ENCODE measurements at regions not wholly inside any gene's neighbourhood (a gene's known extent, or its start where the extent isn't known, plus 50 kb on each side); places are given as distances from the start of the nearest gene placed in this dataset.

GRCh38 chr2:221051162-221051561 lies 520.9 kb downstream of the EPHA4 start:
- no peak for TF ChIP-seq CTCF (IDR thresholded peaks at IDR 0.05; ENCODE audit: low read depth, low read length, missing control alignments)
- in situ Hi-C loops (cut with HindIII; ENCODE audit: low pct_ligation_motif_present, low sequenced_read_pairs) = no loop called here
- Histone ChIP-seq H3K27ac (no peak overlapping the region), H3K27me3 (replicated peaks) (no peaks in the 10 kb centered on the region), H3K36me3 (replicated peaks) (no peaks in the 10 kb centered on the region), H3K4me3 (ENCODE audit: low read depth, low read length) (no peak overlapping the region)
- DNase-seq = no peak

- no peak for TF ChIP-seq CTCF (IDR thresholded peaks at IDR 0.05; ENCODE audit: low read depth, low read length, missing control alignments)
- Histone ChIP-seq H3K27me3 (replicated peaks) (no peaks in the 10 kb centered on the region), H3K36me3 (replicated peaks) (no peaks in the 10 kb centered on the region), H3K4me3 (ENCODE audit: low read depth, low read length) (no peak overlapping the region), H3K27ac (no peak overlapping the region)
- in situ Hi-C loops (cut with HindIII; ENCODE audit: low pct_ligation_motif_present, low sequenced_read_pairs) = no loop called here
- DNase-seq = no peak
Observed at GRCh38 chr2:221060376-221060775, 511.7 kb downstream of the EPHA4 start.

- no peak overlapping the region for H3K4me3 ChIP-seq (ENCODE audit: low read depth, low read length)
- no peaks in the 10 kb centered on the region for H3K36me3 ChIP-seq (replicated peaks)
- no peak for TF ChIP-seq CTCF (IDR thresholded peaks at IDR 0.05; ENCODE audit: low read depth, low read length, missing control alignments)
- DNase-seq = no peak
- no peaks in the 10 kb centered on the region for H3K27me3 ChIP-seq (replicated peaks)
- in situ Hi-C loops (cut with HindIII; ENCODE audit: low pct_ligation_motif_present, low sequenced_read_pairs) = no loop called here
- no peak overlapping the region for H3K27ac ChIP-seq
Observed at GRCh38 chr2:221063568-221063967, 508.5 kb downstream of the EPHA4 start.

- no peaks in the 10 kb centered on the region for H3K36me3 ChIP-seq (replicated peaks)
- in situ Hi-C loops (cut with HindIII; ENCODE audit: low pct_ligation_motif_present, low sequenced_read_pairs) = no loop called here
- TF ChIP-seq CTCF (IDR thresholded peaks at IDR 0.05; ENCODE audit: low read depth, low read length, missing control alignments) = no peak
Observed at GRCh38 chr2:221064058-221064854, 507.8 kb downstream of the EPHA4 start.

GRCh38 chr2:221064880-221065279 lies 507.2 kb downstream of the EPHA4 start:
- H3K4me3 ChIP-seq (ENCODE audit: low read depth, low read length) = no peak overlapping the region
- in situ Hi-C loops (cut with HindIII; ENCODE audit: low pct_ligation_motif_present, low sequenced_read_pairs) = no loop called here
- H3K27ac ChIP-seq = no peak overlapping the region
- no peak for DNase-seq
- H3K36me3 ChIP-seq (replicated peaks) = no peaks in the 10 kb centered on the region
- TF ChIP-seq CTCF (IDR thresholded peaks at IDR 0.05; ENCODE audit: low read depth, low read length, missing control alignments) = no peak
- no peaks in the 10 kb centered on the region for H3K27me3 ChIP-seq (replicated peaks)

More at GRCh38 chr2:221064058-221064854, 507.8 kb downstream of the EPHA4 start:
- H3K4me3 ChIP-seq (ENCODE audit: low read depth, low read length) = no peak overlapping the region
- H3K27ac ChIP-seq = no peak overlapping the region
- DNase-seq = no peak
- H3K27me3 ChIP-seq (replicated peaks) = no peaks in the 10 kb centered on the region

GRCh38 chr2:221068123-221068522 lies 504.0 kb downstream of the EPHA4 start:
- in situ Hi-C loops (cut with HindIII; ENCODE audit: low pct_ligation_motif_present, low sequenced_read_pairs) = no loop called here
- no peak for DNase-seq
- H3K4me3 ChIP-seq (ENCODE audit: low read depth, low read length) = no peak overlapping the region
- no peak for TF ChIP-seq CTCF (IDR thresholded peaks at IDR 0.05; ENCODE audit: low read depth, low read length, missing control alignments)
- no peaks in the 10 kb centered on the region for H3K36me3 ChIP-seq (replicated peaks)
- H3K27ac ChIP-seq = no peak overlapping the region
- no peaks in the 10 kb centered on the region for H3K27me3 ChIP-seq (replicated peaks)
